SK-N-SH (cell line): ENCODE measurements at regions not wholly inside any gene's neighbourhood (a gene's known extent, or its start where the extent isn't known, plus 50 kb on each side); places are given as distances from the start of the nearest gene placed in this dataset.

Experiments
- CTCF ChIA-PET: fragments of 300-600, 350-600 bp; formaldehyde crosslinking; extraction: SDS; loops from one replicate; lab custom pipeline; 2021; lab: Yijun Ruan, JAX
- POLR2A ChIA-PET: fragments of 350-600 bp; sonication (Branson Sonifier 250); formaldehyde crosslinking; extraction: SDS; loops from one replicate; lab custom pipeline; 2020; ENCODE audit warnings: antibody characterized with exemption, inconsistent platforms; lab: Yijun Ruan, JAX
- DNase-seq: peaks from one replicate; pipeline ENCODE4 v3.0.0; 2012
- H2AFZ ChIP-seq: fragments of 200-600 bp; sonication (generic); 2 replicates; pipeline ENCODE4 v1.8.1; 2016; ENCODE audit warnings: antibody characterized with exemption, mild to moderate bottlenecking, low read depth
- H3F3A ChIP-seq: fragments of 200-600 bp; sonication (generic); replicated peaks from 2 replicates; pipeline ENCODE3; 2016; ENCODE audit warnings: antibody characterized with exemption, mild to moderate bottlenecking; ENCODE audit not compliant: insufficient read depth
- H3K27ac ChIP-seq, 2 experiments: fragments of 200-500 bp in 1 of 2; fragments of 200-600 bp in 1 of 2; sonication (Bioruptor generic) in 1 of 2; sonication (generic), shearing (Covaris generic) in 1 of 2; 2 replicates each; pipeline versions ENCODE4 v1.5.1 to v1.6.1; 2014 to 2016; ENCODE audit warnings: low read depth in 2 of 2, inconsistent platforms in 1 of 2, low read length in 1 of 2, mild to moderate bottlenecking in 1 of 2, mixed read lengths in 1 of 2
- H3K27me3 ChIP-seq: fragments of 200-600 bp; sonication (generic), shearing (Covaris generic); 2 replicates; pipeline ENCODE4 v1.6.1; 2016; ENCODE audit warnings: mixed run types; ENCODE audit not compliant: insufficient read depth
- H3K36me3 ChIP-seq, 2 experiments: fragments of 200-500 bp in 1 of 2; fragments of 200-600 bp in 1 of 2; sonication (Bioruptor generic) in 1 of 2; sonication (generic) in 1 of 2; replicated peaks in 1 of 2; 2 replicates each; pipeline versions ENCODE3 to v1.5.1; 2014 to 2016; ENCODE audit warnings: low read length in 1 of 2, mild to moderate bottlenecking in 1 of 2; ENCODE audit not compliant: insufficient read depth in 2 of 2, control insufficient read depth in 1 of 2
- H3K4me1 ChIP-seq, 2 experiments: fragments of 200-500 bp in 1 of 2; fragments of 200-600 bp in 1 of 2; sonication (Bioruptor generic) in 1 of 2; sonication (generic), shearing (Covaris generic) in 1 of 2; 2 replicates each; pipeline versions ENCODE4 v1.5.1 to v1.6.1; 2014 to 2016; ENCODE audit warnings: low read depth in 1 of 2, low read length in 1 of 2, mixed run types in 1 of 2; ENCODE audit not compliant: insufficient read depth in 2 of 2, control insufficient read depth in 1 of 2
- H3K4me2 ChIP-seq: fragments of 200-600 bp; sonication (generic), shearing (Covaris generic); 2 replicates; pipeline ENCODE4 v1.6.1; 2017; ENCODE audit warnings: mixed run types
- H3K4me3 ChIP-seq, 2 experiments: fragments of 200-500 bp in 1 of 2; fragments of 200-600 bp in 1 of 2; sonication (Bioruptor generic) in 1 of 2; sonication (generic), shearing (Covaris generic) in 1 of 2; 2 replicates each; pipeline versions ENCODE4 v1.5.1 to v1.8.1; 2014 to 2016; ENCODE audit warnings: low read depth in 2 of 2, inconsistent platforms in 1 of 2, low read length in 1 of 2, mild to moderate bottlenecking in 1 of 2, mixed read lengths in 1 of 2, moderate library complexity in 1 of 2
- H3K79me2 ChIP-seq: fragments of 200-600 bp; sonication (generic); 2 replicates; pipeline ENCODE4 v1.8.1; 2017; ENCODE audit warnings: mild to moderate bottlenecking; ENCODE audit not compliant: insufficient read depth
- H3K9ac ChIP-seq: fragments of 200-600 bp; sonication (generic); 2 replicates; pipeline ENCODE4 v1.6.1; 2017; ENCODE audit warnings: mixed run types
- H3K9me2 ChIP-seq: fragments of 200-600 bp; sonication (generic); 2 replicates; pipeline ENCODE4 v1.6.1; 2017; ENCODE audit warnings: mixed run types
- H3K9me3 ChIP-seq: fragments of 200-600 bp; sonication (generic); 2 replicates; pipeline ENCODE4 v1.6.1; 2017; ENCODE audit warnings: mixed run types, mild to moderate bottlenecking, moderate library complexity
- H4K20me1 ChIP-seq: fragments of 200-600 bp; sonication (generic); 2 replicates; pipeline ENCODE4 v1.6.1; 2017; ENCODE audit warnings: mild to moderate bottlenecking, mixed run types; ENCODE audit not compliant: insufficient read depth
- CHD2 ChIP-seq: fragments of 150-350 bp; IDR thresholded peaks from 2 replicates; pipeline ENCODE4 v1.6.1; 2018; ENCODE audit warnings: low read length; ENCODE audit not compliant: partially characterized antibody
- EP300 ChIP-seq, 2 experiments: IDR thresholded peaks; 2 replicates each; pipeline versions ENCODE4 v1.4.0 to v1.6.1; 2012; ENCODE audit warnings: borderline replicate concordance in 1 of 2, low read depth in 1 of 2, low read length in 1 of 2
- FOSL2 ChIP-seq: IDR thresholded peaks from 2 replicates; pipeline ENCODE4 v1.4.0; 2012; ENCODE audit warnings: low read depth, mild to moderate bottlenecking, moderate library complexity, borderline replicate concordance
- FOXJ3 ChIP-seq: sonication (generic); formaldehyde crosslinking; IDR thresholded peaks from 2 replicates; pipeline ENCODE4 v1.5.1; 2020; ENCODE audit warnings: mild to moderate bottlenecking, missing genetic modification reagents
- GABPA ChIP-seq: IDR thresholded peaks from 2 replicates; pipeline ENCODE4 v1.4.0; 2012; ENCODE audit warnings: low read depth, mild to moderate bottlenecking
- NFIC ChIP-seq: IDR thresholded peaks from 2 replicates; pipeline ENCODE4 v1.4.0; 2012; ENCODE audit warnings: borderline replicate concordance
- RFX5 ChIP-seq: IDR thresholded peaks from 2 replicates; pipeline ENCODE4 v1.6.1; 2012; ENCODE audit warnings: mild to moderate bottlenecking, improper control_type of control experiment, low read length
- RXRA ChIP-seq: IDR thresholded peaks from 2 replicates; pipeline ENCODE4 v1.4.0; 2012; ENCODE audit warnings: low read depth, mild to moderate bottlenecking, borderline replicate concordance
- SMC3 ChIP-seq: IDR thresholded peaks from 2 replicates; pipeline ENCODE4 v1.6.1; 2012; ENCODE audit warnings: low read depth, low read length, improper control_type of control experiment
- TCF12 ChIP-seq: IDR thresholded peaks from 2 replicates; pipeline ENCODE4 v1.4.0; 2012
- TEAD4 ChIP-seq: IDR thresholded peaks from 2 replicates; pipeline ENCODE4 v1.4.0; 2012; ENCODE audit warnings: mild to moderate bottlenecking, borderline replicate concordance; ENCODE audit not compliant: insufficient read depth
- YY1 ChIP-seq: IDR thresholded peaks from 2 replicates; pipeline ENCODE4 v1.4.0; 2012; ENCODE audit warnings: low read depth, mild to moderate bottlenecking
- TF ChIP-seq, protein P1 (sequence below): IDR thresholded peaks from 2 replicates; pipeline ENCODE4 v1.6.1; 2012; ENCODE audit warnings: mild to moderate bottlenecking, low read depth, low read length, moderate library complexity
- TF ChIP-seq, protein P2 (sequence below): IDR thresholded peaks from 2 replicates; pipeline ENCODE4; 2012
- TF ChIP-seq, protein P3 (sequence below): fragments of 150-350 bp; IDR thresholded peaks from 2 replicates; pipeline ENCODE4 v1.6.1; 2017; ENCODE audit warnings: antibody characterized with exemption, low read length, low read depth, borderline replicate concordance

DNA sequence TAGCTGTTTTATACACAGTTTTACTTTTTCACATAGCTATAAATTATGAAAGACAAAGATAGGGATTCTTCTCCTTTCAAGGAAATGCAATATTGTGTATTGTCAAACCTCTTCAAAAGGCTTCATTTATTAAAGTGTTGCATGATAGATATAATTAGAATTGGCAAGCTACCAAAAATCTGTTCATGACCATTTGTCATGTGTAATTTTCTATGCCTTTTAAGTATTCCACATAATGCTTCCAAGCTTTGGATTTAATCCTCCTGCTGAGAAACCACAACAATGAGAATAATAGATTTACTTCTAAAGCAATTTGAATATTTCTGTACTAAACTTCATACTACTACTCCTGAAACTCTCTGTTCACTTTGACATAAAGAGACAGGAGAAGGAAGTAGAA is 403.2 kb upstream of the CCDC179 start:
- ChIA-PET CTCF (no interaction called here), POLR2A (no interaction called here)
- DNase-seq = no peak

DNA sequence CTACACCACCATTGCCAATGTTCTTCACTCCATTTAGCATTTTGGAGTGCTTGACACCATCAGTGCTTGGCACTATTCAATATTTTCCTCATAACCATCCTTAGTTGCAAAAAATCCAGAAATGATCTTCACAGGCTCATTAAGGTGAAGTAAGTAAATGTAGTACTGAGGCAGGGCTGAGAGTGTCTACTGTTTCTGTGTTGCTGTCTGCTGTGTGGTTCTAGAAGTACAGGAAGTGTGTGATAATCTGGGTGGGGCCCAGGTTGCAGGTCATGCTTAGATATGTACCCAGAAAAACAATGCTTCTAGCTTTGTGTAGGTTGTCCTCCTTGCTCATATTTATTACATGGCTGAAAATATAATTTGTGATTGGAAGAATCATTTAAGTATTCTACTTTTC is 411.8 kb upstream of the CCDC179 start:
- Histone ChIP-seq H3K27ac (no peak overlapping the region), H3K9me3 (no peaks in the 10 kb centered on the region), H3K4me3 (no peak overlapping the region), H3F3A (no peaks in the 10 kb centered on the region), H2AFZ (no peak overlapping the region), H3K9ac (no peak overlapping the region), H3K4me1 (no peaks in the 10 kb centered on the region), H3K4me2 (no peak overlapping the region), H3K9me2 (0 out of 2 replicates have a peak, but pooled peaks cover 4% of the 10 kb centered on the region), H3K79me2 (no peaks in the 10 kb centered on the region), H3K36me3 (no peaks in the 10 kb centered on the region), H3K27me3 (no peaks in the 10 kb centered on the region), H4K20me1 (no peaks in the 10 kb centered on the region)
- DNase-seq = no peak
- ChIA-PET POLR2A (no interaction called here), CTCF (no interaction called here)
- TF ChIP-seq GABPA = no peak
- TF ChIP-seq FOSL2 = no peak
- TF ChIP-seq, protein P1, sequence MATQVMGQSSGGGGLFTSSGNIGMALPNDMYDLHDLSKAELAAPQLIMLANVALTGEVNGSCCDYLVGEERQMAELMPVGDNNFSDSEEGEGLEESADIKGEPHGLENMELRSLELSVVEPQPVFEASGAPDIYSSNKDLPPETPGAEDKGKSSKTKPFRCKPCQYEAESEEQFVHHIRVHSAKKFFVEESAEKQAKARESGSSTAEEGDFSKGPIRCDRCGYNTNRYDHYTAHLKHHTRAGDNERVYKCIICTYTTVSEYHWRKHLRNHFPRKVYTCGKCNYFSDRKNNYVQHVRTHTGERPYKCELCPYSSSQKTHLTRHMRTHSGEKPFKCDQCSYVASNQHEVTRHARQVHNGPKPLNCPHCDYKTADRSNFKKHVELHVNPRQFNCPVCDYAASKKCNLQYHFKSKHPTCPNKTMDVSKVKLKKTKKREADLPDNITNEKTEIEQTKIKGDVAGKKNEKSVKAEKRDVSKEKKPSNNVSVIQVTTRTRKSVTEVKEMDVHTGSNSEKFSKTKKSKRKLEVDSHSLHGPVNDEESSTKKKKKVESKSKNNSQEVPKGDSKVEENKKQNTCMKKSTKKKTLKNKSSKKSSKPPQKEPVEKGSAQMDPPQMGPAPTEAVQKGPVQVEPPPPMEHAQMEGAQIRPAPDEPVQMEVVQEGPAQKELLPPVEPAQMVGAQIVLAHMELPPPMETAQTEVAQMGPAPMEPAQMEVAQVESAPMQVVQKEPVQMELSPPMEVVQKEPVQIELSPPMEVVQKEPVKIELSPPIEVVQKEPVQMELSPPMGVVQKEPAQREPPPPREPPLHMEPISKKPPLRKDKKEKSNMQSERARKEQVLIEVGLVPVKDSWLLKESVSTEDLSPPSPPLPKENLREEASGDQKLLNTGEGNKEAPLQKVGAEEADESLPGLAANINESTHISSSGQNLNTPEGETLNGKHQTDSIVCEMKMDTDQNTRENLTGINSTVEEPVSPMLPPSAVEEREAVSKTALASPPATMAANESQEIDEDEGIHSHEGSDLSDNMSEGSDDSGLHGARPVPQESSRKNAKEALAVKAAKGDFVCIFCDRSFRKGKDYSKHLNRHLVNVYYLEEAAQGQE = no peak
- no peak for TF ChIP-seq TEAD4
- no peak for TF ChIP-seq EP300 (IDR thresholded peaks at IDR 0.05; ENCODE audit: borderline replicate concordance in 1 of 2, low read depth in 1 of 2, low read length in 1 of 2)
- no peak for TF ChIP-seq SMC3
- TF ChIP-seq NFIC = no peak

More for the DNA sequence above, 403.2 kb upstream of the CCDC179 start:
- Histone ChIP-seq H3K9me2 (no peaks in the 10 kb centered on the region), H3K27ac (no peak overlapping the region), H3K9ac (no peak overlapping the region), H3K9me3 (no peaks in the 10 kb centered on the region), H3K4me1 (no peaks in the 10 kb centered on the region), H3K79me2 (no peaks in the 10 kb centered on the region), H3K27me3 (no peaks in the 10 kb centered on the region), H3K36me3 (no peaks in the 10 kb centered on the region), H3K4me2 (no peak overlapping the region), H4K20me1 (no peaks in the 10 kb centered on the region), H3K4me3 (no peak overlapping the region), H3F3A (no peaks in the 10 kb centered on the region), H2AFZ (no peak overlapping the region)
- TF ChIP-seq RFX5 (no peak), FOSL2 (no peak), TCF12 (no peak), RXRA (no peak), CHD2 (no peak), FOXJ3 (CRISPR knock-in tag) (no peak), YY1 (no peak)
- TF ChIP-seq, protein P2, sequence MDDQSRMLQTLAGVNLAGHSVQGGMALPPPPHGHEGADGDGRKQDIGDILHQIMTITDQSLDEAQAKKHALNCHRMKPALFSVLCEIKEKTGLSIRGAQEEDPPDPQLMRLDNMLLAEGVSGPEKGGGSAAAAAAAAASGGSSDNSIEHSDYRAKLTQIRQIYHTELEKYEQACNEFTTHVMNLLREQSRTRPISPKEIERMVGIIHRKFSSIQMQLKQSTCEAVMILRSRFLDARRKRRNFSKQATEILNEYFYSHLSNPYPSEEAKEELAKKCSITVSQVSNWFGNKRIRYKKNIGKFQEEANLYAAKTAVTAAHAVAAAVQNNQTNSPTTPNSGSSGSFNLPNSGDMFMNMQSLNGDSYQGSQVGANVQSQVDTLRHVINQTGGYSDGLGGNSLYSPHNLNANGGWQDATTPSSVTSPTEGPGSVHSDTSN = no peak
- TF ChIP-seq, protein P3, sequence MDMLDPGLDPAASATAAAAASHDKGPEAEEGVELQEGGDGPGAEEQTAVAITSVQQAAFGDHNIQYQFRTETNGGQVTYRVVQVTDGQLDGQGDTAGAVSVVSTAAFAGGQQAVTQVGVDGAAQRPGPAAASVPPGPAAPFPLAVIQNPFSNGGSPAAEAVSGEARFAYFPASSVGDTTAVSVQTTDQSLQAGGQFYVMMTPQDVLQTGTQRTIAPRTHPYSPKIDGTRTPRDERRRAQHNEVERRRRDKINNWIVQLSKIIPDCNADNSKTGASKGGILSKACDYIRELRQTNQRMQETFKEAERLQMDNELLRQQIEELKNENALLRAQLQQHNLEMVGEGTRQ = no peak
